ENCODE measurements at regions not wholly inside any gene's neighbourhood (a gene's known extent, or its start where the extent isn't known, plus 50 kb on each side); places are given as distances from the start of the nearest gene placed in this dataset.

DNA sequence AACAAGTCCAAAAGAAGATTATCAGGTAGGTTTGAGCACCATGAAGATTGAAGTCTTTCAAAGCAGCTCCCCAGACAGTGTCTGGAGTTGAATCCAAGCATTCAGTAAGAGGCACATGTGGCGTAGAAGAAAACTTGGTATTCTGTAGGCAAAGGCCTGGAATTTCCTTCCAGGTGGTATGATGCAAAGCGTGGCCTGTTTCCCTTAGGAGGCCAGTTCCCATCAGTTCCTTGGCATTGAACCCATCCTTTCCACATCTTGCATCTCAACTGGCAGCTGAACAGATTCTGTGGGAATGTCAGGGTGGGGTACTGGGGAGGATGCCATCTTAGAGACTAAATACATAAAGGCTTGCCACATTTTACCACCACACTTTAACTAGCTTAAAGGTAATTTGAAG lies 516.0 kb downstream of the BTBD3 start:
- H3K79me2 ChIP-seq (ENCODE audit: control insufficient read depth, low read length), result no peaks in the 10 kb centered on the region
- no peaks in the 10 kb centered on the region for H3K36me3 ChIP-seq (ENCODE audit: control insufficient read depth, low read length)
- no peak for TF ChIP-seq EZH2phosphoT487 (IDR thresholded peaks at IDR 0.05; ENCODE audit: borderline replicate concordance, low read length)
- TF ChIP-seq, protein P1, sequence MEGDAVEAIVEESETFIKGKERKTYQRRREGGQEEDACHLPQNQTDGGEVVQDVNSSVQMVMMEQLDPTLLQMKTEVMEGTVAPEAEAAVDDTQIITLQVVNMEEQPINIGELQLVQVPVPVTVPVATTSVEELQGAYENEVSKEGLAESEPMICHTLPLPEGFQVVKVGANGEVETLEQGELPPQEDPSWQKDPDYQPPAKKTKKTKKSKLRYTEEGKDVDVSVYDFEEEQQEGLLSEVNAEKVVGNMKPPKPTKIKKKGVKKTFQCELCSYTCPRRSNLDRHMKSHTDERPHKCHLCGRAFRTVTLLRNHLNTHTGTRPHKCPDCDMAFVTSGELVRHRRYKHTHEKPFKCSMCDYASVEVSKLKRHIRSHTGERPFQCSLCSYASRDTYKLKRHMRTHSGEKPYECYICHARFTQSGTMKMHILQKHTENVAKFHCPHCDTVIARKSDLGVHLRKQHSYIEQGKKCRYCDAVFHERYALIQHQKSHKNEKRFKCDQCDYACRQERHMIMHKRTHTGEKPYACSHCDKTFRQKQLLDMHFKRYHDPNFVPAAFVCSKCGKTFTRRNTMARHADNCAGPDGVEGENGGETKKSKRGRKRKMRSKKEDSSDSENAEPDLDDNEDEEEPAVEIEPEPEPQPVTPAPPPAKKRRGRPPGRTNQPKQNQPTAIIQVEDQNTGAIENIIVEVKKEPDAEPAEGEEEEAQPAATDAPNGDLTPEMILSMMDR (IDR thresholded peaks at IDR 0.05; ENCODE audit: low read depth, low read length, poor library complexity, severe bottlenecking), result no peak
- H3K4me3 ChIP-seq (ENCODE audit: low read length), result no peak overlapping the region
- no peak overlapping the region for H3K4me2 ChIP-seq (ENCODE audit: low read length)
- no peaks in the 10 kb centered on the region for H3K27me3 ChIP-seq (ENCODE audit: control insufficient read depth, low read length)
- H3K9me3 ChIP-seq (ENCODE audit: control insufficient read depth, insufficient read depth, low read length), result no peaks in the 10 kb centered on the region
- H3K9me2 ChIP-seq (replicated peaks; ENCODE audit: control insufficient read depth, low read length), result no peaks in the 10 kb centered on the region
- H3F3A ChIP-seq (ENCODE audit: control insufficient read depth, insufficient read depth), result no peaks in the 10 kb centered on the region
- no peaks in the 10 kb centered on the region for H4K20me1 ChIP-seq (ENCODE audit: control insufficient read depth, insufficient read depth, low read depth, low read length)
- no peak overlapping the region for H3K27ac ChIP-seq (ENCODE audit: low read depth, low read length)
- H3K4me1 ChIP-seq (ENCODE audit: control insufficient read depth, low read length), result no peaks in the 10 kb centered on the region

DNA sequence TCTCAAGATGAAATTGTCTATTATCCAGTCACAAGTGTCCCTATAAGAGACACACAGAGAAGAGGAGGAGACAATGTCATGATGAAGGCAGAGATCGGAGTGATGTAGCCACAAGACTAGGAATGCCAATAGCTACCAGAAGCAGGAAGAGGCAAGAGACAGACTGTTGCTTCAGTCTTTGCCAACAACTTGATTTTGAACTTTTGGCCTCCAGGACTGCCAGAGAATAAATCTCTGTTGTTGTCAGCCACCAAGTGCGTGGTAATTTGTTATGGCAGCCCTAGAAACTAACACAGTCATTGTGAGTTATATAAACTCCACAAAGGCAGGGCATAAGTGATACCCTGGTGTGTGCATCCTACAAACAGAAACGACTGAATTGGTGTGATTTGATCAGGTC lies 517.0 kb downstream of the BTBD3 start:
- H3K27ac ChIP-seq (ENCODE audit: low read depth, low read length), result no peak overlapping the region
- H3K79me2 ChIP-seq (ENCODE audit: control insufficient read depth, low read length), result no peaks in the 10 kb centered on the region
- H3K9me3 ChIP-seq (ENCODE audit: control insufficient read depth, insufficient read depth, low read length), result no peaks in the 10 kb centered on the region
- no peaks in the 10 kb centered on the region for H3K27me3 ChIP-seq (ENCODE audit: control insufficient read depth, low read length)
- H4K20me1 ChIP-seq (ENCODE audit: control insufficient read depth, insufficient read depth, low read depth, low read length), result no peaks in the 10 kb centered on the region
- TF ChIP-seq, protein P1 (IDR thresholded peaks at IDR 0.05; ENCODE audit: low read depth, low read length, poor library complexity, severe bottlenecking), result no peak
- no peak for TF ChIP-seq EZH2phosphoT487 (IDR thresholded peaks at IDR 0.05; ENCODE audit: borderline replicate concordance, low read length)
- no peaks in the 10 kb centered on the region for H3K9me2 ChIP-seq (replicated peaks; ENCODE audit: control insufficient read depth, low read length)
- no peak overlapping the region for H3K4me2 ChIP-seq (ENCODE audit: low read length)
- H3K4me1 ChIP-seq (ENCODE audit: control insufficient read depth, low read length), result no peaks in the 10 kb centered on the region
- no peaks in the 10 kb centered on the region for H3K36me3 ChIP-seq (ENCODE audit: control insufficient read depth, low read length)
- no peak overlapping the region for H3K4me3 ChIP-seq (ENCODE audit: low read length)
- H3F3A ChIP-seq (ENCODE audit: control insufficient read depth, insufficient read depth), result no peaks in the 10 kb centered on the region

- no peaks in the 10 kb centered on the region for H3K4me1 ChIP-seq (ENCODE audit: control insufficient read depth, low read length)
- no peaks in the 10 kb centered on the region for H3K79me2 ChIP-seq (ENCODE audit: control insufficient read depth, low read length)
- TF ChIP-seq, protein P1 (IDR thresholded peaks at IDR 0.05; ENCODE audit: low read depth, low read length, poor library complexity, severe bottlenecking), result no peak
- TF ChIP-seq EZH2phosphoT487 (IDR thresholded peaks at IDR 0.05; ENCODE audit: borderline replicate concordance, low read length), result no peak
- H3K4me3 ChIP-seq (ENCODE audit: low read length), result no peak overlapping the region
- no peaks in the 10 kb centered on the region for H3K9me3 ChIP-seq (ENCODE audit: control insufficient read depth, insufficient read depth, low read length)
- no peaks in the 10 kb centered on the region for H3K36me3 ChIP-seq (ENCODE audit: control insufficient read depth, low read length)
- no peak overlapping the region for H3K4me2 ChIP-seq (ENCODE audit: low read length)
- no peaks in the 10 kb centered on the region for H3K27me3 ChIP-seq (ENCODE audit: control insufficient read depth, low read length)
- H3K9me2 ChIP-seq (replicated peaks; ENCODE audit: control insufficient read depth, low read length), result no peaks in the 10 kb centered on the region
- no peaks in the 10 kb centered on the region for H3F3A ChIP-seq (ENCODE audit: control insufficient read depth, insufficient read depth)
- H4K20me1 ChIP-seq (ENCODE audit: control insufficient read depth, insufficient read depth, low read depth, low read length), result no peaks in the 10 kb centered on the region
- H3K27ac ChIP-seq (ENCODE audit: low read depth, low read length), result no peak overlapping the region
Measured at GRCh38 chr20:12435268-12435667, 517.6 kb downstream of the BTBD3 start.

GRCh38 chr20:12453711-12454110 lies 536.0 kb downstream of the BTBD3 start:
- no peaks in the 10 kb centered on the region for H3K36me3 ChIP-seq (ENCODE audit: control insufficient read depth, low read length)
- no peaks in the 10 kb centered on the region for H4K20me1 ChIP-seq (ENCODE audit: control insufficient read depth, insufficient read depth, low read depth, low read length)
- H3K79me2 ChIP-seq (ENCODE audit: control insufficient read depth, low read length), result no peaks in the 10 kb centered on the region
- H3K4me2 ChIP-seq (ENCODE audit: low read length), result no peak overlapping the region
- no peaks in the 10 kb centered on the region for H3K9me2 ChIP-seq (replicated peaks; ENCODE audit: control insufficient read depth, low read length)
- TF ChIP-seq, protein P1 (IDR thresholded peaks at IDR 0.05; ENCODE audit: low read depth, low read length, poor library complexity, severe bottlenecking), result no peak
- no peak for TF ChIP-seq EZH2phosphoT487 (IDR thresholded peaks at IDR 0.05; ENCODE audit: borderline replicate concordance, low read length)
- no peak overlapping the region for H3K4me3 ChIP-seq (ENCODE audit: low read length)
- no peaks in the 10 kb centered on the region for H3K27me3 ChIP-seq (ENCODE audit: control insufficient read depth, low read length)
- no peaks in the 10 kb centered on the region; the same call in 1 of the 2 replicates for H3K9me3 ChIP-seq (ENCODE audit: control insufficient read depth, insufficient read depth, low read length)
- H3K4me1 ChIP-seq (ENCODE audit: control insufficient read depth, low read length), result no peaks in the 10 kb centered on the region
- no peak overlapping the region for H3K27ac ChIP-seq (ENCODE audit: low read depth, low read length)
- H3F3A ChIP-seq (ENCODE audit: control insufficient read depth, insufficient read depth), result no peaks in the 10 kb centered on the region

All from DOHH2 (cell line).